ENCODE measurements at regions not wholly inside any gene's neighbourhood (a gene's known extent, or its start where the extent isn't known, plus 50 kb on each side); places are given as distances from the start of the nearest gene placed in this dataset.

GRCh38 chr16:9438991-9439390, 347.5 kb downstream of the HAPSTR1 start:
- DNase-seq (ENCODE audit: low spot score): no peak
- intact Hi-C loops (cut with micrococcal nuclease): no loop called here
- no peak overlapping the region for H3K4me3 Mint-ChIP-seq (ENCODE audit: low read depth)
- H3K27ac Mint-ChIP-seq: no peak overlapping the region
- H3K4me1 Mint-ChIP-seq (ENCODE audit: low read depth): no peaks in the 10 kb centered on the region
- no peaks in the 10 kb centered on the region for H3K36me3 Mint-ChIP-seq (ENCODE audit: low read depth)
- no peaks in the 10 kb centered on the region for H3K27me3 Mint-ChIP-seq (ENCODE audit: low read depth)
- H3K9me3 Mint-ChIP-seq: peaks cover 10% of the 10 kb centered on the region

GRCh38 chr16:9441012-9441411, 349.6 kb downstream of the HAPSTR1 start:
- no peak overlapping the region for H3K27ac Mint-ChIP-seq
- no peaks in the 10 kb centered on the region for H3K4me1 Mint-ChIP-seq (ENCODE audit: low read depth)
- H3K9me3 Mint-ChIP-seq: peaks cover 6% of the 10 kb centered on the region
- no peaks in the 10 kb centered on the region for H3K27me3 Mint-ChIP-seq (ENCODE audit: low read depth)
- intact Hi-C loops (cut with micrococcal nuclease): no loop called here
- H3K36me3 Mint-ChIP-seq (ENCODE audit: low read depth): no peaks in the 10 kb centered on the region
- DNase-seq (ENCODE audit: low spot score): no peak
- no peak overlapping the region for H3K4me3 Mint-ChIP-seq (ENCODE audit: low read depth)

GRCh38 chr16:9443864-9444263, 352.4 kb downstream of the HAPSTR1 start:
- intact Hi-C loops (cut with micrococcal nuclease): no loop called here
- no peak overlapping the region for H3K27ac Mint-ChIP-seq
- peaks cover 5% of the 10 kb centered on the region for H3K9me3 Mint-ChIP-seq
- no peaks in the 10 kb centered on the region for H3K27me3 Mint-ChIP-seq (ENCODE audit: low read depth)
- no peaks in the 10 kb centered on the region for H3K36me3 Mint-ChIP-seq (ENCODE audit: low read depth)
- no peak for DNase-seq (ENCODE audit: low spot score)
- H3K4me3 Mint-ChIP-seq (ENCODE audit: low read depth): no peak overlapping the region
- H3K4me1 Mint-ChIP-seq (ENCODE audit: low read depth): no peaks in the 10 kb centered on the region

DNA sequence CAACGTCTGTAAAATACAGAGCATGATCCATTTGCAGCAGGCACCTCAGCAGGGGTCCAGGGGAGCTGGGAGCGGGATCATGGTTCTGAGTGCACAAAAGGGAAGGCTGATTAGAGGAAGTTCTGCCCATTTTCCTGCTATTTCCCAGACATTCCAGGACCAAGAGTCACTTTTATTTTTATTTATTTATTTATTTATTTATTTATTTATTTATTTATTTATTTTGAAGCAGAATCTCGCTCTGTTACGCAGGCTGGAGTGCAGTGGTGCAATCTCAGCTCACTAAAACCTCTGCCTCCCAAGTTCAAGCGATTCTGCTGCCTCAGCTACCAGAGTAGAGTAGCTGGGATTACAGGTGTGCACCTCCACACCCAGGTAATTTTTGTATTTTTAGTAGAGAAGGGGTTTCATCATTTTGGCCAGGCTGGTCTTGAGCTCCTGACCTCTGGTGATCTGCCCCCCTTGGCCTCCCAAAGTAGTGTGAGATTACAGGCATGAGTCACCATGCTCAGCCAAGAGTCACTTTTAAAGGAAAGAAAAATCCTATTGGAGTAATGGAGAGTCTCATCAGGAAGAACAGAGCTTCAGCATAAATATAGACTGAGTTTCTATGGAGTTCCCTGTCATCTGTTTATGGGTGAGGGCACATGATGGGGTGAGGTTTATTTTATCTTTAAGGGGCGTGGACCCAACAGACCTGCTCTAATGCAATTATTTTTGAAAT, 355.2 kb downstream of the HAPSTR1 start:
- H3K36me3 Mint-ChIP-seq (ENCODE audit: low read depth): no peaks in the 10 kb centered on the region
- H3K27ac Mint-ChIP-seq: no peak overlapping the region
- H3K27me3 Mint-ChIP-seq (ENCODE audit: low read depth): no peaks in the 10 kb centered on the region
- H3K9me3 Mint-ChIP-seq: peaks cover 16% of the 10 kb centered on the region
- intact Hi-C loops (cut with micrococcal nuclease): no loop called here
- H3K4me1 Mint-ChIP-seq (ENCODE audit: low read depth): no peaks in the 10 kb centered on the region
- H3K4me3 Mint-ChIP-seq (ENCODE audit: low read depth): no peak overlapping the region
- DNase-seq (ENCODE audit: low spot score): no peak

GRCh38 chr16:9447195-9447551, 355.7 kb downstream of the HAPSTR1 start:
- Mint-ChIP-seq H3K4me1 (ENCODE audit: low read depth) (no peaks in the 10 kb centered on the region), H3K36me3 (ENCODE audit: low read depth) (no peaks in the 10 kb centered on the region), H3K27me3 (ENCODE audit: low read depth) (no peaks in the 10 kb centered on the region), H3K4me3 (ENCODE audit: low read depth) (no peak overlapping the region), H3K27ac (no peak overlapping the region), H3K9me3 (peaks cover 16% of the 10 kb centered on the region)
- intact Hi-C loops (cut with micrococcal nuclease): no loop called here
- DNase-seq (ENCODE audit: low spot score): no peak

GRCh38 chr16:9447699-9448098, 356.3 kb downstream of the HAPSTR1 start:
- Mint-ChIP-seq H3K27ac (no peak overlapping the region), H3K9me3 (peaks cover 21% of the 10 kb centered on the region), H3K4me3 (ENCODE audit: low read depth) (no peak overlapping the region), H3K27me3 (ENCODE audit: low read depth) (no peaks in the 10 kb centered on the region), H3K4me1 (ENCODE audit: low read depth) (no peaks in the 10 kb centered on the region), H3K36me3 (ENCODE audit: low read depth) (no peaks in the 10 kb centered on the region)
- intact Hi-C loops (cut with micrococcal nuclease): no loop called here
- DNase-seq (ENCODE audit: low spot score): no peak

- intact Hi-C loops (cut with micrococcal nuclease): no loop called here
- no peak for DNase-seq (ENCODE audit: low spot score)
- Mint-ChIP-seq H3K4me3 (ENCODE audit: low read depth) (no peak overlapping the region), H3K36me3 (ENCODE audit: low read depth) (no peaks in the 10 kb centered on the region), H3K27me3 (ENCODE audit: low read depth) (no peaks in the 10 kb centered on the region), H3K9me3 (peaks cover 22% of the 10 kb centered on the region), H3K4me1 (ENCODE audit: low read depth) (no peaks in the 10 kb centered on the region), H3K27ac (no peak overlapping the region)
These were observed 358.2 kb downstream of the HAPSTR1 start for GRCh38 chr16:9449597-9449996.

GRCh38 chr16:9457215-9457614, 365.8 kb downstream of the HAPSTR1 start:
- Mint-ChIP-seq H3K9me3 (peaks cover 12% of the 10 kb centered on the region), H3K36me3 (ENCODE audit: low read depth) (no peaks in the 10 kb centered on the region), H3K4me1 (ENCODE audit: low read depth) (no peaks in the 10 kb centered on the region), H3K27ac (no peak overlapping the region), H3K27me3 (ENCODE audit: low read depth) (no peaks in the 10 kb centered on the region), H3K4me3 (ENCODE audit: low read depth) (no peak overlapping the region)
- DNase-seq (ENCODE audit: low spot score): no peak
- intact Hi-C loops (cut with micrococcal nuclease): no loop called here

- Mint-ChIP-seq H3K4me1 (ENCODE audit: low read depth) (no peaks in the 10 kb centered on the region), H3K9me3 (peaks cover 6% of the 10 kb centered on the region), H3K4me3 (ENCODE audit: low read depth) (no peak overlapping the region), H3K27ac (no peak overlapping the region), H3K36me3 (ENCODE audit: low read depth) (no peaks in the 10 kb centered on the region), H3K27me3 (ENCODE audit: low read depth) (no peaks in the 10 kb centered on the region)
- no peak for DNase-seq (ENCODE audit: low spot score)
- intact Hi-C loops (cut with micrococcal nuclease): no loop called here
These were observed 367.4 kb downstream of the HAPSTR1 start for GRCh38 chr16:9458816-9459215.

- H3K27me3 Mint-ChIP-seq (ENCODE audit: low read depth): no peaks in the 10 kb centered on the region
- H3K36me3 Mint-ChIP-seq (ENCODE audit: low read depth): no peaks in the 10 kb centered on the region
- no peak for DNase-seq (ENCODE audit: low spot score)
- no peak overlapping the region for H3K27ac Mint-ChIP-seq
- no peak overlapping the region for H3K4me3 Mint-ChIP-seq (ENCODE audit: low read depth)
- intact Hi-C loops (cut with micrococcal nuclease): no loop called here
- no peaks in the 10 kb centered on the region for H3K4me1 Mint-ChIP-seq (ENCODE audit: low read depth)
- no peaks in the 10 kb centered on the region for H3K9me3 Mint-ChIP-seq
These were observed 371.5 kb downstream of the HAPSTR1 start for GRCh38 chr16:9462984-9463383.

GRCh38 chr16:9463461-9463860, 372.0 kb downstream of the HAPSTR1 start:
- H3K36me3 Mint-ChIP-seq (ENCODE audit: low read depth): no peaks in the 10 kb centered on the region
- intact Hi-C loops (cut with micrococcal nuclease): no loop called here
- DNase-seq (ENCODE audit: low spot score): no peak
- H3K27me3 Mint-ChIP-seq (ENCODE audit: low read depth): no peaks in the 10 kb centered on the region
- H3K9me3 Mint-ChIP-seq: no peaks in the 10 kb centered on the region
- no peak overlapping the region for H3K4me3 Mint-ChIP-seq (ENCODE audit: low read depth)
- no peak overlapping the region for H3K27ac Mint-ChIP-seq
- no peaks in the 10 kb centered on the region for H3K4me1 Mint-ChIP-seq (ENCODE audit: low read depth)

DNA sequence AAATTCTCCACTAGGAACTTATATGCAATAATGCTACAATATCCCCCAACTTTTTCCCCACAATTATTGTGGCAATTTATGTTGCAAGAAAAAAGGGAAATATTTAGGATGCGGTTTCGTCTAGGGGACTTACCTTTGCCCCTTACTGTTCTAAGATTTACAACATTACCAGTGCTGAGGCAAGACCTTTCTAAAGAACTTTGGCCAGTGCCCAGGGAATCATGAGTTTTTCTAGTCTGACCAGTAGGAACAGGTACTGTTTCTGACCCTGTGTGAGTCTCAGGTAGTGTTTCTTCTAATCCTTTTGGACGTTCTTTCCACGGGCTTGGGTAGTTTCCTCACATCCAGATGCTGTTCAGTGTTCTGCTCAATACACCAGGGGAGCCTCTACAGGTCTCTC, 373.7 kb downstream of the HAPSTR1 start:
- no peaks in the 10 kb centered on the region for H3K27me3 Mint-ChIP-seq (ENCODE audit: low read depth)
- intact Hi-C loops (cut with micrococcal nuclease): no loop called here
- no peak overlapping the region for H3K27ac Mint-ChIP-seq
- no peak for DNase-seq (ENCODE audit: low spot score)
- H3K4me1 Mint-ChIP-seq (ENCODE audit: low read depth): no peaks in the 10 kb centered on the region
- H3K9me3 Mint-ChIP-seq: no peaks in the 10 kb centered on the region
- H3K36me3 Mint-ChIP-seq (ENCODE audit: low read depth): no peaks in the 10 kb centered on the region
- no peak overlapping the region for H3K4me3 Mint-ChIP-seq (ENCODE audit: low read depth)

- intact Hi-C loops (cut with micrococcal nuclease): no loop called here
- no peaks in the 10 kb centered on the region for H3K9me3 Mint-ChIP-seq
- H3K27ac Mint-ChIP-seq: no peak overlapping the region
- no peaks in the 10 kb centered on the region for H3K27me3 Mint-ChIP-seq (ENCODE audit: low read depth)
- no peaks in the 10 kb centered on the region for H3K4me1 Mint-ChIP-seq (ENCODE audit: low read depth)
- H3K36me3 Mint-ChIP-seq (ENCODE audit: low read depth): no peaks in the 10 kb centered on the region
- H3K4me3 Mint-ChIP-seq (ENCODE audit: low read depth): no peak overlapping the region
- DNase-seq (ENCODE audit: low spot score): no peak
These were observed 378.1 kb downstream of the HAPSTR1 start for GRCh38 chr16:9469512-9469911.

- H3K4me1 Mint-ChIP-seq (ENCODE audit: low read depth): no peaks in the 10 kb centered on the region
- H3K4me3 Mint-ChIP-seq (ENCODE audit: low read depth): no peak overlapping the region
These were observed 385.3 kb downstream of the HAPSTR1 start for GRCh38 chr16:9476744-9477143.

More at GRCh38 chr16:9476744-9477143, 385.3 kb downstream of the HAPSTR1 start:
- Mint-ChIP-seq H3K36me3 (ENCODE audit: low read depth) (no peaks in the 10 kb centered on the region), H3K27me3 (ENCODE audit: low read depth) (no peaks in the 10 kb centered on the region), H3K27ac (no peak overlapping the region), H3K9me3 (peaks cover 3% of the 10 kb centered on the region)
- DNase-seq (ENCODE audit: low spot score): no peak
- intact Hi-C loops (cut with micrococcal nuclease): no loop called here

Data from activated T-helper 2 cell treated with anti-CD3 and anti-CD28 coated beads, Interferon-gamma antibody, Interleukin-2, Interleukin-4, amounts not matched to agents 10 μg/mL and 5 μg/mL and 100 μg/mL, durations not matched to agents 14 hours and 24 hours and 36 hours (primary cell).